Natural killer cell (primary cell): ENCODE measurements at regions not wholly inside any gene's neighbourhood (a gene's known extent, or its start where the extent isn't known, plus 50 kb on each side); places are given as distances from the start of the nearest gene placed in this dataset.
"Not testable (repeated sequence)": the region's sequence is repeated elsewhere in the genome, so short reads cannot be mapped to it uniquely, and the experiment has no call there.

Source experiments
- ATAC-seq, 3 donors: fragments of 150-1000 bp in 2 of 3; fragments of 200-7000 bp in 1 of 3; cut with Tn5 transposase; 1 replicate in 1 of 3; 2 replicates in 2 of 3; pipeline ENCODE4 v1.10.0; 2021; ENCODE audit warnings: mild to moderate bottlenecking in 2 of 3, moderate library complexity in 2 of 3
- DNase-seq, 2 donors: peaks; one replicate each; pipeline versions ENCODE4 v3.0.0 to v3.0.0-alpha.2; 2013 to 2021; ENCODE audit warnings: mixed read lengths in 1 of 2
- H3K27ac ChIP-seq: one replicate; pipeline ENCODE4 v1.5.1; 2013; ENCODE audit warnings: mild to moderate bottlenecking, low read length
- H3K27me3 ChIP-seq: one replicate; pipeline ENCODE4 v1.6.1; 2013; ENCODE audit warnings: low read length; ENCODE audit not compliant: control insufficient read depth, insufficient read depth
- H3K36me3 ChIP-seq: one replicate; pipeline ENCODE4 v1.6.1; 2013; ENCODE audit warnings: low read length; ENCODE audit not compliant: control insufficient read depth, insufficient read depth
- H3K4me1 ChIP-seq: one replicate; pipeline ENCODE4 v1.6.1; 2013; ENCODE audit warnings: low read length; ENCODE audit not compliant: control insufficient read depth, insufficient read depth
- H3K4me3 ChIP-seq: one replicate; pipeline ENCODE4 v1.5.1; 2013; ENCODE audit warnings: low read length
- H3K9me3 ChIP-seq: one replicate; pipeline ENCODE4 v1.6.1; 2013; ENCODE audit warnings: low read length; ENCODE audit not compliant: control insufficient read depth, insufficient read depth
- H3K27ac Mint-ChIP-seq, 2 donors: one replicate each; pipeline ENCODE4 v1.8.0; 2022; ENCODE audit warnings: mild to moderate bottlenecking in 2 of 2, mixed read lengths in 2 of 2, moderate library complexity in 1 of 2
- H3K27me3 Mint-ChIP-seq, 2 donors: one replicate each; pipeline ENCODE4 v1.8.0; 2022; ENCODE audit warnings: low read depth in 2 of 2, mixed read lengths in 2 of 2
- H3K36me3 Mint-ChIP-seq: one replicate; pipeline ENCODE4 v1.8.0; 2022; ENCODE audit warnings: mixed read lengths
- H3K4me1 Mint-ChIP-seq, 2 donors: one replicate each; pipeline ENCODE4 v1.8.0; 2022; ENCODE audit warnings: mixed read lengths in 2 of 2
- H3K4me3 Mint-ChIP-seq: one replicate; pipeline ENCODE4 v1.8.0; 2022; ENCODE audit warnings: mild to moderate bottlenecking, moderate library complexity, mixed read lengths
- H3K9me3 Mint-ChIP-seq, 2 donors: one replicate each; pipeline ENCODE4 v1.8.0; 2022; ENCODE audit warnings: mixed read lengths in 2 of 2
- CTCF ChIP-seq: fragments of 200-600 bp; IDR thresholded peaks from one replicate; pipeline ENCODE4 v1.8.0; 2022; ENCODE audit warnings: antibody characterized with exemption
- WGBS: methylation state at CpG from one replicate; pipeline ENCODE4 v1.1.7; 2013; ENCODE audit warnings: missing lambda C conversion rate; ENCODE audit not compliant: insufficient coverage; 5-methylcytosine and 5-hydroxymethylcytosine counted together
- intact Hi-C: fragments of 100-400 bp; cut with micrococcal nuclease; formaldehyde crosslinking; loops from one replicate; pipeline ENCODE4 v1.14.2; 2022

- ATAC-seq (no peak), DNase-seq (no peak)
- no peaks in the 10 kb centered on the region for H3K27me3 ChIP-seq
- no peak overlapping the region for H3K4me3 Mint-ChIP-seq
- H3K27ac Mint-ChIP-seq = no peak overlapping the region
- no peaks in the 10 kb centered on the region for H3K36me3 ChIP-seq
- no peaks in the 10 kb centered on the region for H3K36me3 Mint-ChIP-seq
- no peaks in the 10 kb centered on the region for H3K9me3 Mint-ChIP-seq
- H3K27ac ChIP-seq = no peak overlapping the region
- no peak for TF ChIP-seq CTCF
- H3K4me1 Mint-ChIP-seq = no peaks in the 10 kb centered on the region
- H3K27me3 Mint-ChIP-seq = peaks cover 7 to 11% of the 10 kb centered on the region in 2 donors
- H3K4me3 ChIP-seq = no peak overlapping the region
- H3K9me3 ChIP-seq = no peaks in the 10 kb centered on the region
- intact Hi-C loops = no loop called here
- no peaks in the 10 kb centered on the region for H3K4me1 ChIP-seq
Observed at GRCh38 chr2:63701406-63701805, 112.6 kb downstream of the MDH1 start.

GRCh38 chr2:63706084-63706483 is 117.3 kb downstream of the MDH1 start:
- H3K4me1 ChIP-seq, H3K27me3 ChIP-seq, H3K9me3 ChIP-seq, H3K36me3 Mint-ChIP-seq, H3K9me3 Mint-ChIP-seq, intact Hi-C loops, H3K27ac Mint-ChIP-seq, H3K27ac ChIP-seq, DNase-seq, H3K4me3 Mint-ChIP-seq, ATAC-seq, H3K36me3 ChIP-seq, H3K4me1 Mint-ChIP-seq, H3K4me3 ChIP-seq: not testable (repeated sequence)
- peaks cover 12 to 16% of the 10 kb centered on the region in 2 donors for H3K27me3 Mint-ChIP-seq
- no CpG with 5 or more reads among the region's 3 CpGs for WGBS

DNA sequence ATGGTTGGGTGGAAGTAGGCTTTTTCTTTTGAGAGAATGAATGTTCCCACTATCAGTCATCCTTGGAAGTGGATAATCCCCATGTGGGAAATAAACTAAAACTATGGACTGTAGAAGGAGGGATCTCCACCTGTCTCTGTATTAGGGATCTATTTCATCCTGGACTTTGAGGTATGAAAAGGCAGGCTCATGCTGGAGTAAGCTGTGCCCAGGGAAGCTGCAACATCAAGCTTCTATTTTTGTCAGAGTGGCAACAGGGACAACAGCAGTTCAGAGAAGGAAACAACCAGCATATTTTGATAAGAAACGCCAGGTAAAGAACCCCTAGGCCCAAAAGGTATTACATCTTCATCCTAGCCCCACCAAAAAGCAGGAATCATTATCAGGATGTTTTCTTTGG is 122.0 kb downstream of the MDH1 start:
- H3K9me3 Mint-ChIP-seq = no peaks in the 10 kb centered on the region
- TF ChIP-seq CTCF = no peak
- peaks cover 9 to 18% of the 10 kb centered on the region in 2 donors for H3K27me3 Mint-ChIP-seq
- no peaks in the 10 kb centered on the region for H3K36me3 Mint-ChIP-seq
- no peak overlapping the region for H3K27ac Mint-ChIP-seq
- intact Hi-C loops = no loop called here
- DNase-seq (no peak), ATAC-seq (no peak)
- no CpG with 5 or more reads among the region's 1 CpG for WGBS
- no peak overlapping the region for H3K4me3 Mint-ChIP-seq
- Histone ChIP-seq H3K36me3 (no peaks in the 10 kb centered on the region), H3K4me3 (no peak overlapping the region), H3K27ac (no peak overlapping the region), H3K9me3 (no peaks in the 10 kb centered on the region), H3K4me1 (no peaks in the 10 kb centered on the region), H3K27me3 (no peaks in the 10 kb centered on the region)
- H3K4me1 Mint-ChIP-seq = no peaks in the 10 kb centered on the region

DNA sequence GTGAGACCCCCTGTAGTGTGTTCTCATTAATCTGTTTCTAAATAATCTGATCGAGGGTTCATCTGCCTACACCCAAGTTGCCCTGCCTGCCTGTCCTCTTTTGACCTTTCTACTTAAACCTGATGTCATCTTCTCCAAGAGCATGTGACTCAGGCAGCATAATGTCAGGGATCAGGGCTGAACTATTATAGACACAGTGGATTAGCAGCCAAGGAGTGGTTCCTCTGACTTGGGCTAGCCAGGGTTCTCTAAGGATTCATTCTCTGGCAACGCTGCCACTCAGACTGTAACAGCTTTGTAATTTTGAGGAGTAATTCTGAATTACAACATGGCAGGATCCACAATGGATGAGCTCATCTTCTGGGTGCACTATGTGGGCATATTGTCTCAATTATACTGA is 124.0 kb downstream of the MDH1 start:
- WGBS = 86% methylated on average over 2 of the region's 2 CpGs
- Mint-ChIP-seq H3K4me3 (no peak overlapping the region), H3K4me1 (no peaks in the 10 kb centered on the region), H3K9me3 (no peaks in the 10 kb centered on the region), H3K27me3 (peaks cover 0 to 25% of the 10 kb centered on the region in 2 donors), H3K36me3 (no peaks in the 10 kb centered on the region), H3K27ac (no peak overlapping the region)
- H3K4me3 ChIP-seq = no peak overlapping the region
- H3K27ac ChIP-seq = no peak overlapping the region
- H3K9me3 ChIP-seq = no peaks in the 10 kb centered on the region
- no peak for TF ChIP-seq CTCF
- no peaks in the 10 kb centered on the region for H3K36me3 ChIP-seq
- H3K4me1 ChIP-seq = no peaks in the 10 kb centered on the region
- ATAC-seq (no peak), DNase-seq (no peak)
- intact Hi-C loops = no loop called here
- no peaks in the 10 kb centered on the region for H3K27me3 ChIP-seq
